ENCODE measurements at regions not wholly inside any gene's neighbourhood (a gene's known extent, or its start where the extent isn't known, plus 50 kb on each side); places are given as distances from the start of the nearest gene placed in this dataset.

DNA sequence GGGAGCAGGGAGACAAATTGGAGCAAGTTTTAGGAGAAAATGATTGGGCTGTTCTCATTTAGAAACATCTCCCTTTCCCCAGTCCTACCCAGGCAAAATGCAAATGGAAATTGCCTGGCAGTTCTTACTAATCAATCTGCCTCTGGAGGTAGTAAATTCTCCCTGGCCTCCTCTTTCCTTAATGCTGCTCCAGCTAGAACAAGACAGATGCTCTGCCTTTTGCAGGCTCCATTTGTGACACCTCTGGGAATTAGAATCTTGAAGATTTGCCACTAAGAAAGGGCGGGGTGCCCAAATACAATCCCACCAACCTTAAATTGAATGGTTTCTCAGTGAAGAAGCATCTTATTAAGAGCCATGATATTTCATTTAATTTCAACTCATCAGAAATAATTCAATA, 377.7 kb upstream of the CDH11 start:
- Mint-ChIP-seq H3K4me1 (peaks cover 33% of the 10 kb centered on the region), H3K4me3 (no peak overlapping the region), H3K27ac (no peak overlapping the region), H3K36me3 (no peaks in the 10 kb centered on the region), H3K9me3 (no peaks in the 10 kb centered on the region), H3K27me3 (ENCODE audit: low read depth) (peaks cover 8% of the 10 kb centered on the region; the same call in 1 of the 2 replicates)
- no peak for DNase-seq (ENCODE audit: low spot score)
- CTCF ChIA-PET, result no interaction called here
- POLR2A ChIA-PET, result no interaction called here
- TF ChIP-seq ATF1 (CRISPR knock-in tag; IDR thresholded peaks at IDR 0.05) (no peak), SP1 (CRISPR knock-in tag; conservative IDR thresholded peaks at IDR 0.05) (no peak), TCF7 (CRISPR knock-in tag; IDR thresholded peaks at IDR 0.05; ENCODE audit: low read depth) (no peak), ZNF138 (CRISPR knock-in tag; conservative IDR thresholded peaks at IDR 0.05) (no peak), GTF2I (CRISPR knock-in tag; conservative IDR thresholded peaks at IDR 0.05) (no peak)
- TF ChIP-seq, protein P1, sequence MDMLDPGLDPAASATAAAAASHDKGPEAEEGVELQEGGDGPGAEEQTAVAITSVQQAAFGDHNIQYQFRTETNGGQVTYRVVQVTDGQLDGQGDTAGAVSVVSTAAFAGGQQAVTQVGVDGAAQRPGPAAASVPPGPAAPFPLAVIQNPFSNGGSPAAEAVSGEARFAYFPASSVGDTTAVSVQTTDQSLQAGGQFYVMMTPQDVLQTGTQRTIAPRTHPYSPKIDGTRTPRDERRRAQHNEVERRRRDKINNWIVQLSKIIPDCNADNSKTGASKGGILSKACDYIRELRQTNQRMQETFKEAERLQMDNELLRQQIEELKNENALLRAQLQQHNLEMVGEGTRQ (CRISPR knock-in tag; IDR thresholded peaks at IDR 0.05), result no peak
- TF ChIP-seq, protein P2, sequence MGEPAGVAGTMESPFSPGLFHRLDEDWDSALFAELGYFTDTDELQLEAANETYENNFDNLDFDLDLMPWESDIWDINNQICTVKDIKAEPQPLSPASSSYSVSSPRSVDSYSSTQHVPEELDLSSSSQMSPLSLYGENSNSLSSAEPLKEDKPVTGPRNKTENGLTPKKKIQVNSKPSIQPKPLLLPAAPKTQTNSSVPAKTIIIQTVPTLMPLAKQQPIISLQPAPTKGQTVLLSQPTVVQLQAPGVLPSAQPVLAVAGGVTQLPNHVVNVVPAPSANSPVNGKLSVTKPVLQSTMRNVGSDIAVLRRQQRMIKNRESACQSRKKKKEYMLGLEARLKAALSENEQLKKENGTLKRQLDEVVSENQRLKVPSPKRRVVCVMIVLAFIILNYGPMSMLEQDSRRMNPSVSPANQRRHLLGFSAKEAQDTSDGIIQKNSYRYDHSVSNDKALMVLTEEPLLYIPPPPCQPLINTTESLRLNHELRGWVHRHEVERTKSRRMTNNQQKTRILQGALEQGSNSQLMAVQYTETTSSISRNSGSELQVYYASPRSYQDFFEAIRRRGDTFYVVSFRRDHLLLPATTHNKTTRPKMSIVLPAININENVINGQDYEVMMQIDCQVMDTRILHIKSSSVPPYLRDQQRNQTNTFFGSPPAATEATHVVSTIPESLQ (CRISPR knock-in tag; IDR thresholded peaks at IDR 0.05), result no peak
- TF ChIP-seq, protein P3, sequence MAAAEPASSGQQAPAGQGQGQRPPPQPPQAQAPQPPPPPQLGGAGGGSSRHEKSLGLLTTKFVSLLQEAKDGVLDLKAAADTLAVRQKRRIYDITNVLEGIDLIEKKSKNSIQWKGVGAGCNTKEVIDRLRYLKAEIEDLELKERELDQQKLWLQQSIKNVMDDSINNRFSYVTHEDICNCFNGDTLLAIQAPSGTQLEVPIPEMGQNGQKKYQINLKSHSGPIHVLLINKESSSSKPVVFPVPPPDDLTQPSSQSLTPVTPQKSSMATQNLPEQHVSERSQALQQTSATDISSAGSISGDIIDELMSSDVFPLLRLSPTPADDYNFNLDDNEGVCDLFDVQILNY (CRISPR knock-in tag; IDR thresholded peaks at IDR 0.05), result no peak
- TF ChIP-seq, protein P4, sequence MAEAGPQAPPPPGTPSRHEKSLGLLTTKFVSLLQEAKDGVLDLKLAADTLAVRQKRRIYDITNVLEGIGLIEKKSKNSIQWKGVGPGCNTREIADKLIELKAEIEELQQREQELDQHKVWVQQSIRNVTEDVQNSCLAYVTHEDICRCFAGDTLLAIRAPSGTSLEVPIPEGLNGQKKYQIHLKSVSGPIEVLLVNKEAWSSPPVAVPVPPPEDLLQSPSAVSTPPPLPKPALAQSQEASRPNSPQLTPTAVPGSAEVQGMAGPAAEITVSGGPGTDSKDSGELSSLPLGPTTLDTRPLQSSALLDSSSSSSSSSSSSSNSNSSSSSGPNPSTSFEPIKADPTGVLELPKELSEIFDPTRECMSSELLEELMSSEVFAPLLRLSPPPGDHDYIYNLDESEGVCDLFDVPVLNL (CRISPR knock-in tag; IDR thresholded peaks at IDR 0.05; ENCODE audit: borderline replicate concordance, low read depth), result no peak
- TF ChIP-seq, protein P5, sequence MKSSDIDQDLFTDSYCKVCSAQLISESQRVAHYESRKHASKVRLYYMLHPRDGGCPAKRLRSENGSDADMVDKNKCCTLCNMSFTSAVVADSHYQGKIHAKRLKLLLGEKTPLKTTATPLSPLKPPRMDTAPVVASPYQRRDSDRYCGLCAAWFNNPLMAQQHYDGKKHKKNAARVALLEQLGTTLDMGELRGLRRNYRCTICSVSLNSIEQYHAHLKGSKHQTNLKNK (CRISPR knock-in tag; IDR thresholded peaks at IDR 0.05), result no peak
- ATAC-seq, result no peak

DNA sequence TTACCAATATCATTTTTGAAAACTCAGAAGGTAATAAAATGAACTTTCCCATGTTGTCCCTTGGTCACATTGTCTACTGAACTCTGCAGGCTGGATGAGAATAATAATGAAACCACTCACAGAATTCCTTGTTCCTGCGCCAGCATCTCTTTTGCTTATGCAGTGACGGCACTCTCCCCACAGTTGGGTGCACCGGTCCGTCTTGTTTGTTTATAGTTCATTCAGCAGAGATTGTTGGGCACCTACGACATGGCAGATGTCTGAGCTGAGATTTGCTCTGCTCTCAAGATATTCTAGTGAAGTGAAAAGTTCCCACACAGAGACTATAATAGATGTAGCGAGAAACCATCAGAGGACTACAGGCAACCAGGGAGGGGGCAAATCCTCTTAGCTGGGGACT, 375.7 kb upstream of the CDH11 start:
- Mint-ChIP-seq H3K27me3 (ENCODE audit: low read depth) (peaks cover 8% of the 10 kb centered on the region; the same call in 1 of the 2 replicates), H3K36me3 (no peaks in the 10 kb centered on the region), H3K4me3 (no peak overlapping the region), H3K9me3 (peaks cover 3% of the 10 kb centered on the region), H3K4me1 (peaks cover 45% of the 10 kb centered on the region), H3K27ac (no peak overlapping the region)
- ChIA-PET CTCF (no interaction called here), POLR2A (no interaction called here)
- DNase-seq (ENCODE audit: low spot score) (no peak), ATAC-seq (no peak)
- TF ChIP-seq, protein P6, sequence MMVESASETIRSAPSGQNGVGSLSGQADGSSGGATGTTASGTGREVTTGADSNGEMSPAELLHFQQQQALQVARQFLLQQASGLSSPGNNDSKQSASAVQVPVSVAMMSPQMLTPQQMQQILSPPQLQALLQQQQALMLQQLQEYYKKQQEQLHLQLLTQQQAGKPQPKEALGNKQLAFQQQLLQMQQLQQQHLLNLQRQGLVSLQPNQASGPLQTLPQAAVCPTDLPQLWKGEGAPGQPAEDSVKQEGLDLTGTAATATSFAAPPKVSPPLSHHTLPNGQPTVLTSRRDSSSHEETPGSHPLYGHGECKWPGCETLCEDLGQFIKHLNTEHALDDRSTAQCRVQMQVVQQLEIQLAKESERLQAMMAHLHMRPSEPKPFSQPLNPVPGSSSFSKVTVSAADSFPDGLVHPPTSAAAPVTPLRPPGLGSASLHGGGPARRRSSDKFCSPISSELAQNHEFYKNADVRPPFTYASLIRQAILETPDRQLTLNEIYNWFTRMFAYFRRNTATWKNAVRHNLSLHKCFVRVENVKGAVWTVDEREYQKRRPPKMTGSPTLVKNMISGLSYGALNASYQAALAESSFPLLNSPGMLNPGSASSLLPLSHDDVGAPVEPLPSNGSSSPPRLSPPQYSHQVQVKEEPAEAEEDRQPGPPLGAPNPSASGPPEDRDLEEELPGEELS (CRISPR knock-in tag; IDR thresholded peaks at IDR 0.05), result no peak
- no peak for TF ChIP-seq KAT7 (CRISPR knock-in tag; IDR thresholded peaks at IDR 0.05; ENCODE audit: borderline replicate concordance)
- TF ChIP-seq HMGA2 (CRISPR knock-in tag; IDR thresholded peaks at IDR 0.05), result no peak
- TF ChIP-seq TEAD4 (CRISPR knock-in tag; IDR thresholded peaks at IDR 0.05), result no peak
- no peak for TF ChIP-seq SOX15 (CRISPR knock-in tag; IDR thresholded peaks at IDR 0.05)

DNA sequence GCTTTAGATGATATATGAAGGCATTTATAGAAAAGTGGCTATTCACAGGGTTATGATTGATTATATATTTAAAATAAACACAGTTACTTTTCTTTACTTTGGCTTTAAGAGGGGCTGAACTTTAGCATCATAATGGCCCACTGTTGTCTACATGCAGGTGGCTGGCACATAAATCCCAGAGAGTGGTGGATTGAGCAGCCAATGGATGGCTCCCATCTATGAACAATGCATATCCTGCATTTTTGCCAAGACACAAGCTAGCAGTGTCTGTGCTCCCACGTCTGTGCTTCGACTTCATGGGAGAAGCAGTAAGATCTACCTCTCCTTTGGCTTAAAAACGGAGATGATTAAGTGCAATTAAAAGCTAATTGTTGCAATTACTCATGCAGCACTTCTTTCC, 373.2 kb upstream of the CDH11 start:
- DNase-seq (ENCODE audit: low spot score) (no peak), ATAC-seq (no peak)
- no peak overlapping the region for H3K4me3 Mint-ChIP-seq
- peaks cover 3% of the 10 kb centered on the region; the same call in 1 of the 2 replicates for H3K27me3 Mint-ChIP-seq (ENCODE audit: low read depth)
- ChIA-PET POLR2A (no interaction called here), CTCF (no interaction called here)
- H3K36me3 Mint-ChIP-seq, result no peaks in the 10 kb centered on the region
- peaks cover 3% of the 10 kb centered on the region for H3K9me3 Mint-ChIP-seq
- H3K27ac Mint-ChIP-seq, result no peak overlapping the region
- peaks cover 24% of the 10 kb centered on the region for H3K4me1 Mint-ChIP-seq
- TF ChIP-seq, protein P7, sequence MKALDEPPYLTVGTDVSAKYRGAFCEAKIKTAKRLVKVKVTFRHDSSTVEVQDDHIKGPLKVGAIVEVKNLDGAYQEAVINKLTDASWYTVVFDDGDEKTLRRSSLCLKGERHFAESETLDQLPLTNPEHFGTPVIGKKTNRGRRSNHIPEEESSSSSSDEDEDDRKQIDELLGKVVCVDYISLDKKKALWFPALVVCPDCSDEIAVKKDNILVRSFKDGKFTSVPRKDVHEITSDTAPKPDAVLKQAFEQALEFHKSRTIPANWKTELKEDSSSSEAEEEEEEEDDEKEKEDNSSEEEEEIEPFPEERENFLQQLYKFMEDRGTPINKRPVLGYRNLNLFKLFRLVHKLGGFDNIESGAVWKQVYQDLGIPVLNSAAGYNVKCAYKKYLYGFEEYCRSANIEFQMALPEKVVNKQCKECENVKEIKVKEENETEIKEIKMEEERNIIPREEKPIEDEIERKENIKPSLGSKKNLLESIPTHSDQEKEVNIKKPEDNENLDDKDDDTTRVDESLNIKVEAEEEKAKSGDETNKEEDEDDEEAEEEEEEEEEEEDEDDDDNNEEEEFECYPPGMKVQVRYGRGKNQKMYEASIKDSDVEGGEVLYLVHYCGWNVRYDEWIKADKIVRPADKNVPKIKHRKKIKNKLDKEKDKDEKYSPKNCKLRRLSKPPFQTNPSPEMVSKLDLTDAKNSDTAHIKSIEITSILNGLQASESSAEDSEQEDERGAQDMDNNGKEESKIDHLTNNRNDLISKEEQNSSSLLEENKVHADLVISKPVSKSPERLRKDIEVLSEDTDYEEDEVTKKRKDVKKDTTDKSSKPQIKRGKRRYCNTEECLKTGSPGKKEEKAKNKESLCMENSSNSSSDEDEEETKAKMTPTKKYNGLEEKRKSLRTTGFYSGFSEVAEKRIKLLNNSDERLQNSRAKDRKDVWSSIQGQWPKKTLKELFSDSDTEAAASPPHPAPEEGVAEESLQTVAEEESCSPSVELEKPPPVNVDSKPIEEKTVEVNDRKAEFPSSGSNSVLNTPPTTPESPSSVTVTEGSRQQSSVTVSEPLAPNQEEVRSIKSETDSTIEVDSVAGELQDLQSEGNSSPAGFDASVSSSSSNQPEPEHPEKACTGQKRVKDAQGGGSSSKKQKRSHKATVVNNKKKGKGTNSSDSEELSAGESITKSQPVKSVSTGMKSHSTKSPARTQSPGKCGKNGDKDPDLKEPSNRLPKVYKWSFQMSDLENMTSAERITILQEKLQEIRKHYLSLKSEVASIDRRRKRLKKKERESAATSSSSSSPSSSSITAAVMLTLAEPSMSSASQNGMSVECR (CRISPR knock-in tag; IDR thresholded peaks at IDR 0.05; ENCODE audit: borderline replicate concordance), result no peak
- TF ChIP-seq, protein P3 (CRISPR knock-in tag; IDR thresholded peaks at IDR 0.05), result no peak
- no peak for TF ChIP-seq ZNF219 (CRISPR knock-in tag; IDR thresholded peaks at IDR 0.05; ENCODE audit: borderline replicate concordance)
- TF ChIP-seq FOXP1 (CRISPR knock-in tag; IDR thresholded peaks at IDR 0.05; ENCODE audit: borderline replicate concordance), result no peak
- TF ChIP-seq CREB1 (CRISPR knock-in tag; IDR thresholded peaks at IDR 0.05), result no peak
- no peak for TF ChIP-seq TEAD4 (CRISPR knock-in tag; IDR thresholded peaks at IDR 0.05)
- TF ChIP-seq KAT7 (CRISPR knock-in tag; IDR thresholded peaks at IDR 0.05; ENCODE audit: borderline replicate concordance), result no peak

Measured in WTC11 (cell line).